Activated naive CD8-positive, alpha-beta T cell treated with anti-CD3 and anti-CD28 coated beads for 36 hours (primary cell): ENCODE measurements at regions not wholly inside any gene's neighbourhood (a gene's known extent, or its start where the extent isn't known, plus 50 kb on each side); places are given as distances from the start of the nearest gene placed in this dataset.

Experiments
- DNase-seq: peaks from one replicate; pipeline ENCODE4 v3.0.0; 2021
- H3K27ac Mint-ChIP-seq: one replicate; pipeline ENCODE4 v1.8.0; 2022; ENCODE audit warnings: mild to moderate bottlenecking, moderate library complexity, mixed read lengths
- H3K27me3 Mint-ChIP-seq: one replicate; pipeline ENCODE4 v1.8.0; 2022; ENCODE audit warnings: mild to moderate bottlenecking, mixed read lengths
- H3K36me3 Mint-ChIP-seq: one replicate; pipeline ENCODE4 v1.8.0; 2021; ENCODE audit warnings: mild to moderate bottlenecking, mixed read lengths
- H3K4me1 Mint-ChIP-seq: one replicate; pipeline ENCODE4 v1.8.0; 2021; ENCODE audit warnings: mixed read lengths
- H3K4me3 Mint-ChIP-seq: one replicate; pipeline ENCODE4 v1.8.0; 2022; ENCODE audit warnings: mild to moderate bottlenecking, moderate library complexity, mixed read lengths
- H3K9me3 Mint-ChIP-seq: one replicate; pipeline ENCODE4 v1.8.0; 2022; ENCODE audit warnings: mixed read lengths

- peaks cover 2% of the 10 kb centered on the region for H3K27me3 Mint-ChIP-seq
- H3K27ac Mint-ChIP-seq, result no peak overlapping the region
- H3K4me3 Mint-ChIP-seq, result no peak overlapping the region
- H3K9me3 Mint-ChIP-seq, result peaks cover 6% of the 10 kb centered on the region
- DNase-seq, result no peak
- no peaks in the 10 kb centered on the region for H3K4me1 Mint-ChIP-seq
- H3K36me3 Mint-ChIP-seq, result no peaks in the 10 kb centered on the region
Observed at GRCh38 chr2:239772721-239773120, 252.4 kb downstream of the NDUFA10 start.

GRCh38 chr2:239770246-239770639 lies 254.9 kb downstream of the NDUFA10 start:
- no peak for DNase-seq

GRCh38 chr2:239769554-239770245 lies 255.4 kb downstream of the NDUFA10 start:
- no peak for DNase-seq
- no peak overlapping the region for H3K27ac Mint-ChIP-seq
- H3K4me1 Mint-ChIP-seq, result no peaks in the 10 kb centered on the region
- no peaks in the 10 kb centered on the region for H3K36me3 Mint-ChIP-seq
- no peaks in the 10 kb centered on the region for H3K27me3 Mint-ChIP-seq
- H3K4me3 Mint-ChIP-seq, result no peak overlapping the region
- peaks cover 6% of the 10 kb centered on the region for H3K9me3 Mint-ChIP-seq

More at GRCh38 chr2:239770246-239770639, 254.9 kb downstream of the NDUFA10 start:
- Mint-ChIP-seq H3K4me1 (no peaks in the 10 kb centered on the region), H3K27me3 (no peaks in the 10 kb centered on the region), H3K9me3 (peaks cover 6% of the 10 kb centered on the region), H3K36me3 (no peaks in the 10 kb centered on the region), H3K4me3 (no peak overlapping the region), H3K27ac (no peak overlapping the region)

- no peaks in the 10 kb centered on the region for H3K4me1 Mint-ChIP-seq
- no peak overlapping the region for H3K4me3 Mint-ChIP-seq
- no peak overlapping the region for H3K27ac Mint-ChIP-seq
- H3K9me3 Mint-ChIP-seq, result peaks cover 6% of the 10 kb centered on the region
- H3K27me3 Mint-ChIP-seq, result no peaks in the 10 kb centered on the region
- DNase-seq, result no peak
- H3K36me3 Mint-ChIP-seq, result no peaks in the 10 kb centered on the region
Observed at GRCh38 chr2:239768907-239769553, 256.1 kb downstream of the NDUFA10 start.

- Mint-ChIP-seq H3K4me3 (no peak overlapping the region), H3K4me1 (no peaks in the 10 kb centered on the region), H3K27me3 (no peaks in the 10 kb centered on the region), H3K27ac (no peak overlapping the region), H3K36me3 (no peaks in the 10 kb centered on the region), H3K9me3 (peaks cover 6% of the 10 kb centered on the region)
- no peak for DNase-seq
Observed at GRCh38 chr2:239768031-239768790, 256.9 kb downstream of the NDUFA10 start.

GRCh38 chr2:239767021-239767905 lies 257.9 kb downstream of the NDUFA10 start:
- Mint-ChIP-seq H3K9me3 (peaks cover 6% of the 10 kb centered on the region), H3K4me1 (no peaks in the 10 kb centered on the region), H3K36me3 (no peaks in the 10 kb centered on the region), H3K27ac (no peak overlapping the region), H3K27me3 (no peaks in the 10 kb centered on the region), H3K4me3 (no peak overlapping the region)
- no peak for DNase-seq

- Mint-ChIP-seq H3K4me3 (no peak overlapping the region), H3K4me1 (no peaks in the 10 kb centered on the region), H3K27me3 (no peaks in the 10 kb centered on the region), H3K36me3 (no peaks in the 10 kb centered on the region), H3K27ac (no peak overlapping the region), H3K9me3 (no peaks in the 10 kb centered on the region)
- no peak for DNase-seq
Observed at GRCh38 chr2:239765911-239766310, 259.2 kb downstream of the NDUFA10 start.

GRCh38 chr2:239765076-239765845 lies 259.9 kb downstream of the NDUFA10 start:
- Mint-ChIP-seq H3K4me1 (no peaks in the 10 kb centered on the region), H3K36me3 (no peaks in the 10 kb centered on the region), H3K27me3 (no peaks in the 10 kb centered on the region), H3K4me3 (no peak overlapping the region), H3K27ac (no peak overlapping the region), H3K9me3 (no peaks in the 10 kb centered on the region)
- no peak for DNase-seq

- H3K9me3 Mint-ChIP-seq, result no peaks in the 10 kb centered on the region
Observed at GRCh38 chr2:239763433-239764097, 261.6 kb downstream of the NDUFA10 start.

GRCh38 chr2:239762655-239763269 lies 262.4 kb downstream of the NDUFA10 start:
- Mint-ChIP-seq H3K4me1 (peaks cover under 1% of the 10 kb centered on the region), H3K36me3 (no peaks in the 10 kb centered on the region), H3K27ac (no peak overlapping the region), H3K9me3 (no peaks in the 10 kb centered on the region), H3K27me3 (no peaks in the 10 kb centered on the region), H3K4me3 (no peak overlapping the region)
- no peak for DNase-seq

More at GRCh38 chr2:239763433-239764097, 261.6 kb downstream of the NDUFA10 start:
- no peaks in the 10 kb centered on the region for H3K27me3 Mint-ChIP-seq
- no peaks in the 10 kb centered on the region for H3K36me3 Mint-ChIP-seq
- H3K4me3 Mint-ChIP-seq, result no peak overlapping the region
- no peak for DNase-seq
- H3K27ac Mint-ChIP-seq, result no peak overlapping the region
- no peaks in the 10 kb centered on the region for H3K4me1 Mint-ChIP-seq

- H3K36me3 Mint-ChIP-seq, result no peaks in the 10 kb centered on the region
- DNase-seq, result no peak
- H3K27ac Mint-ChIP-seq, result no peak overlapping the region
- H3K9me3 Mint-ChIP-seq, result no peaks in the 10 kb centered on the region
- H3K4me3 Mint-ChIP-seq, result no peak overlapping the region
- peaks cover 6% of the 10 kb centered on the region for H3K4me1 Mint-ChIP-seq
- no peaks in the 10 kb centered on the region for H3K27me3 Mint-ChIP-seq
Observed at GRCh38 chr2:239762106-239762505, 263.0 kb downstream of the NDUFA10 start.

GRCh38 chr2:239760596-239760995 lies 264.5 kb downstream of the NDUFA10 start:
- DNase-seq, result no peak
- H3K27me3 Mint-ChIP-seq, result no peaks in the 10 kb centered on the region
- H3K4me3 Mint-ChIP-seq, result no peak overlapping the region
- H3K36me3 Mint-ChIP-seq, result no peaks in the 10 kb centered on the region
- H3K9me3 Mint-ChIP-seq, result no peaks in the 10 kb centered on the region
- peaks cover 11% of the 10 kb centered on the region for H3K4me1 Mint-ChIP-seq
- H3K27ac Mint-ChIP-seq, result no peak overlapping the region

- no peaks in the 10 kb centered on the region for H3K36me3 Mint-ChIP-seq
- H3K4me1 Mint-ChIP-seq, result peaks cover 11% of the 10 kb centered on the region
- no peak for DNase-seq
- no peaks in the 10 kb centered on the region for H3K27me3 Mint-ChIP-seq
- no peak overlapping the region for H3K4me3 Mint-ChIP-seq
- no peaks in the 10 kb centered on the region for H3K9me3 Mint-ChIP-seq
- no peak overlapping the region for H3K27ac Mint-ChIP-seq
Observed at GRCh38 chr2:239758279-239758877, 266.8 kb downstream of the NDUFA10 start.
